ENCODE measurements at regions not wholly inside any gene's neighbourhood (a gene's known extent, or its start where the extent isn't known, plus 50 kb on each side); places are given as distances from the start of the nearest gene placed in this dataset.

DNA sequence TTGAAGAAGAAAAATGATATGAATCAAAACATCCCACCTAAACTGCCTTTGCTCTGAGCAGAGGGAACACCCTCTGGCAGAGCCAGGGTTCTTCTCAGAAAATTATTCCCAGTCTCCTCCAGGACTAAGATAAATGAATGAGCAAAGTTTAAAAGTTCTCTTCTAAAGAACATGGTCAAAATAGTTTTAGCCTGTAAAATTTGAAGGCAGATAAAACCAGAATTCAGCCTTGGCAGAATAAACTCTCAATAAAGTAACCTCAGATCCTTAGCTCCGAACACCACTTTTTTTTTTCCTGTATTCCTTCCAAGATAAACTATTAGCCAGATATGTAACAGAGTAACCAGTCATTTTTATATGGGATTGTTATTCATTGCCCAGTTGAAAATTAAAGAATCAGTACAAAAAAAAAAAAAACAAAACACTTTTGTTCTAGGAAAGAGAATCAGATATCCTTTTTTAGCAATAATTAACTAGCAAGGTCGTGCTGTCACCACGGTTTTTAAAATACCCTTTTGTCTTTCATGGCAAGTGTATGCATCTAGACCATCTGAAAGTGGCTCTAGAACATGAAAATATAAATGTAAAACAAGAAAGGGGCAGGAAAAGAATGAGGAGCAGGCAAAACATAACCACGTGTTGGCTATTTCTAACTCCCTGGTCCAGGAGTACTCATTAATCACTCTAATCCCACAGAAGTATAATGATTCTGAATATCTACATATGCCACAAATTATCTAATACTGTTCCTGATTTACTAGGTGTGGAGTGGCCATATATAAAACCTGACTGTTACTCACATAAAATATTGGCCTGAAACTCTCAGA is 60.8 kb downstream of the CAPZA3 start:
- TF ChIP-seq, protein P1, sequence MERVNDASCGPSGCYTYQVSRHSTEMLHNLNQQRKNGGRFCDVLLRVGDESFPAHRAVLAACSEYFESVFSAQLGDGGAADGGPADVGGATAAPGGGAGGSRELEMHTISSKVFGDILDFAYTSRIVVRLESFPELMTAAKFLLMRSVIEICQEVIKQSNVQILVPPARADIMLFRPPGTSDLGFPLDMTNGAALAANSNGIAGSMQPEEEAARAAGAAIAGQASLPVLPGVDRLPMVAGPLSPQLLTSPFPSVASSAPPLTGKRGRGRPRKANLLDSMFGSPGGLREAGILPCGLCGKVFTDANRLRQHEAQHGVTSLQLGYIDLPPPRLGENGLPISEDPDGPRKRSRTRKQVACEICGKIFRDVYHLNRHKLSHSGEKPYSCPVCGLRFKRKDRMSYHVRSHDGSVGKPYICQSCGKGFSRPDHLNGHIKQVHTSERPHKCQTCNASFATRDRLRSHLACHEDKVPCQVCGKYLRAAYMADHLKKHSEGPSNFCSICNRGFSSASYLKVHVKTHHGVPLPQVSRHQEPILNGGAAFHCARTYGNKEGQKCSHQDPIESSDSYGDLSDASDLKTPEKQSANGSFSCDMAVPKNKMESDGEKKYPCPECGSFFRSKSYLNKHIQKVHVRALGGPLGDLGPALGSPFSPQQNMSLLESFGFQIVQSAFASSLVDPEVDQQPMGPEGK (CRISPR knock-in tag; IDR thresholded peaks at IDR 0.05; ENCODE audit: borderline replicate concordance): no peak
- TF ChIP-seq ISL1 (CRISPR knock-in tag; IDR thresholded peaks at IDR 0.05) (peak; percentile 13; the same call in 1 of the 2 replicates), ZNF70 (CRISPR knock-in tag; IDR thresholded peaks at IDR 0.05) (no peak), ZFP30 (CRISPR knock-in tag; IDR thresholded peaks at IDR 0.05) (no peak), SNAI2 (CRISPR knock-in tag; IDR thresholded peaks at IDR 0.05) (no peak), ZFP3 (CRISPR knock-in tag; IDR thresholded peaks at IDR 0.05) (no peak), ZNF8 (CRISPR knock-in tag; IDR thresholded peaks at IDR 0.05) (no peak)
- TF ChIP-seq, protein P2, sequence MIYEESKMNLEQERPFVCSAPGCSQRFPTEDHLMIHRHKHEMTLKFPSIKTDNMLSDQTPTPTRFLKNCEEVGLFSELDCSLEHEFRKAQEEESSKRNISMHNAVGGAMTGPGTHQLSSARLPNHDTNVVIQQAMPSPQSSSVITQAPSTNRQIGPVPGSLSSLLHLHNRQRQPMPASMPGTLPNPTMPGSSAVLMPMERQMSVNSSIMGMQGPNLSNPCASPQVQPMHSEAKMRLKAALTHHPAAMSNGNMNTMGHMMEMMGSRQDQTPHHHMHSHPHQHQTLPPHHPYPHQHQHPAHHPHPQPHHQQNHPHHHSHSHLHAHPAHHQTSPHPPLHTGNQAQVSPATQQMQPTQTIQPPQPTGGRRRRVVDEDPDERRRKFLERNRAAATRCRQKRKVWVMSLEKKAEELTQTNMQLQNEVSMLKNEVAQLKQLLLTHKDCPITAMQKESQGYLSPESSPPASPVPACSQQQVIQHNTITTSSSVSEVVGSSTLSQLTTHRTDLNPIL (CRISPR knock-in tag; IDR thresholded peaks at IDR 0.05; ENCODE audit: low read depth): no peak
- TF ChIP-seq, protein P3, sequence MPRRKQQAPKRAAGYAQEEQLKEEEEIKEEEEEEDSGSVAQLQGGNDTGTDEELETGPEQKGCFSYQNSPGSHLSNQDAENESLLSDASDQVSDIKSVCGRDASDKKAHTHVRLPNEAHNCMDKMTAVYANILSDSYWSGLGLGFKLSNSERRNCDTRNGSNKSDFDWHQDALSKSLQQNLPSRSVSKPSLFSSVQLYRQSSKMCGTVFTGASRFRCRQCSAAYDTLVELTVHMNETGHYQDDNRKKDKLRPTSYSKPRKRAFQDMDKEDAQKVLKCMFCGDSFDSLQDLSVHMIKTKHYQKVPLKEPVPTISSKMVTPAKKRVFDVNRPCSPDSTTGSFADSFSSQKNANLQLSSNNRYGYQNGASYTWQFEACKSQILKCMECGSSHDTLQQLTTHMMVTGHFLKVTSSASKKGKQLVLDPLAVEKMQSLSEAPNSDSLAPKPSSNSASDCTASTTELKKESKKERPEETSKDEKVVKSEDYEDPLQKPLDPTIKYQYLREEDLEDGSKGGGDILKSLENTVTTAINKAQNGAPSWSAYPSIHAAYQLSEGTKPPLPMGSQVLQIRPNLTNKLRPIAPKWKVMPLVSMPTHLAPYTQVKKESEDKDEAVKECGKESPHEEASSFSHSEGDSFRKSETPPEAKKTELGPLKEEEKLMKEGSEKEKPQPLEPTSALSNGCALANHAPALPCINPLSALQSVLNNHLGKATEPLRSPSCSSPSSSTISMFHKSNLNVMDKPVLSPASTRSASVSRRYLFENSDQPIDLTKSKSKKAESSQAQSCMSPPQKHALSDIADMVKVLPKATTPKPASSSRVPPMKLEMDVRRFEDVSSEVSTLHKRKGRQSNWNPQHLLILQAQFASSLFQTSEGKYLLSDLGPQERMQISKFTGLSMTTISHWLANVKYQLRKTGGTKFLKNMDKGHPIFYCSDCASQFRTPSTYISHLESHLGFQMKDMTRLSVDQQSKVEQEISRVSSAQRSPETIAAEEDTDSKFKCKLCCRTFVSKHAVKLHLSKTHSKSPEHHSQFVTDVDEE (CRISPR knock-in tag; IDR thresholded peaks at IDR 0.05): no peak
- TF ChIP-seq, protein P4, sequence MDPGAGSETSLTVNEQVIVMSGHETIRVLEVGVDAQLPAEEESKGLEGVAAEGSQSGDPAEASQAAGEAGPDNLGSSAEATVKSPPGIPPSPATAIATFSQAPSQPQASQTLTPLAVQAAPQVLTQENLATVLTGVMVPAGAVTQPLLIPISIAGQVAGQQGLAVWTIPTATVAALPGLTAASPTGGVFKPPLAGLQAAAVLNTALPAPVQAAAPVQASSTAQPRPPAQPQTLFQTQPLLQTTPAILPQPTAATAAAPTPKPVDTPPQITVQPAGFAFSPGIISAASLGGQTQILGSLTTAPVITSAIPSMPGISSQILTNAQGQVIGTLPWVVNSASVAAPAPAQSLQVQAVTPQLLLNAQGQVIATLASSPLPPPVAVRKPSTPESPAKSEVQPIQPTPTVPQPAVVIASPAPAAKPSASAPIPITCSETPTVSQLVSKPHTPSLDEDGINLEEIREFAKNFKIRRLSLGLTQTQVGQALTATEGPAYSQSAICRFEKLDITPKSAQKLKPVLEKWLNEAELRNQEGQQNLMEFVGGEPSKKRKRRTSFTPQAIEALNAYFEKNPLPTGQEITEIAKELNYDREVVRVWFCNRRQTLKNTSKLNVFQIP (CRISPR knock-in tag; IDR thresholded peaks at IDR 0.05; ENCODE audit: borderline replicate concordance, low read depth): no peak
